HS-5 (cell line): ENCODE measurements at regions not wholly inside any gene's neighbourhood (a gene's known extent, or its start where the extent isn't known, plus 50 kb on each side); places are given as distances from the start of the nearest gene placed in this dataset.
"Not testable (repeated sequence)": the region's sequence is repeated elsewhere in the genome, so short reads cannot be mapped to it uniquely, and the experiment has no call there.

Experiments used
- DNase-seq: peaks from one replicate; pipeline ENCODE4 v3.0.0-alpha.2; 2012; ENCODE audit warnings: low read depth

DNA sequence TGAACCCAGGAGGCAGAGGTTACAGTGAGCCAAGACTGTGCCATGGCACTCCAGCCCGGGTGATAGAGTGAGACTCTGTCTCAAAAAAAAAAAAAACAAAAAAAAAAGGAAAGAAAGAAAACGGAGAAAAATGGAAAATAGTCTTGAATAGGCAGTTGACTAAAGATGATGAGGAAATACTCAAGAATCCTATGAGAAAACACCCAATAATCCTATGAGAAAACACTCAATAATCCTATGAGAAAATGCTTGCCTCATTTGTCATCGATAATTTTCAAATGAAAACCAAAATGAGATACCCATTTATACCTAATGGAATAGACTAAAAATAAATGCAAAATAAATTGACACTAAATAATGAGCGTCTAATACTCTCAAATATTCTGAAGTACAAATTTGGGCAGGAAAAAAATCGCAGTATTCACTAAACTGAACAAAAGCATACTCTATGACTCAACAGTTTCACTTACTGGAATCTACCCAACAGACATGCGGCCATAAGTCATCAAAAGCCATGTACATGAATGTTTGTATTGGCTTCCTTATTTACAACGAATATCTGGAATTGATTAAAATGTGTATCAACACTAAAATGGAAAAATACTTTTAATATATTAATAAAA is 733.9 kb upstream of the CHRM3 start:
- peak; percentile 90 for DNase-seq

DNA sequence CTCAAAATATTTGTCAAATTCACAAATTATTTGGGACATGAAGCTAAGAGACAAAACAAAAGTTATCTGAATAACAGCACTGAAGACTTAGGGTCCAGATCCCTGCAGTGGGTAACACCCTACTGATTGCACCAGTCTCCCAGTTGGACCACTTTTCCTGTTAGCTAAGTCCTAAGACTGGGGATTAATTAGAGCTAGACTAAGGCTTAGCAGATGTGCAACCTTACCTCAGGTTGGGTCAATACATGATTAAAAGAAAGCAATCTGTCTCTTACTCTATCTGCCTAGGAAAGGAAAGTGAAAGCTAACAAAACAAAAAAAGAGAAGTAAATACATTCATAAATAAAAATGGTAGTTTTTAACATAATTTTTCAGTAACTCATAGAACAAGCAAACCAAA is 737.2 kb upstream of the CHRM3 start:
- no peak for DNase-seq

GRCh38 chr1:238648751-238649150 is 737.6 kb upstream of the CHRM3 start:
- no peak for DNase-seq

- DNase-seq: no peak
These were observed 738.1 kb upstream of the CHRM3 start for GRCh38 chr1:238648296-238648695.

DNA sequence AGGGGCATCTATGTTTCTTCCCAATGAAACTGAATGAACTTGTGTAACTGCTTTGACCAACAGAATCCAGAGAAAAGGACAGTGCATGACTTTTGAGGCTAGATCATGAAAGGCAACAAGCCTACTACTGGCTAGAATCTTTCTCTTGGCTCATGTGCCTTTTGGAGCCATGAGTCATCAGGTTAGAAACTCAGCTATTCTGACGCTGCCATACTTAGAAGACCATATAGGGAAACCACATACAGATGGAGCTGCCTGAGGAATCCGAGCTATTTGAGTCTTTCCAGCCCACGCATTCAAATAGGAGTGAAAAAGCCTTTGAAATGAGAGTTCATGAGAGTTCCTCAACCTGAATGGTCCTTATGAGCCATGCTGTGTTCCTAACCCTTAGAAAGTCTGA is 738.5 kb upstream of the CHRM3 start:
- peak; percentile 99 for DNase-seq

GRCh38 chr1:238642231-238642630 is 744.1 kb upstream of the CHRM3 start:
- DNase-seq: no peak

DNA sequence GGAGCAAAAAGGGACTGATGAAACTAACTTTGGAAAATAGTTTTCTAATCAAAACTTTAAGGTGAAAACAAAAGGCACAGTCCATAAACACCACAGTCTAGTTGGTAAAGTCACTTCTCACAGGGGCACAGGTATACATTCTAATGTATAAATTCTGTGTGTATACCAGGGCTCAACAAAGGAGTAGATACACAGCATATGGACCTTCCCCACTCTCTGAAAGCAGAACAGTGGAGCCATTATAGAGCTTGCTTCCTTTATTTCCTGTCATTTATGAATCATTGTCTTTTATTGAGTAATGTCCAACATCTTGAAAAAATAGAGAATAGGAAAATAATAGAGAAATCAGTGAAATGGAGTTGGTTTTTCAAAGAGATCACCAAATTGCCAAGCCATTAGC is 746.5 kb upstream of the CHRM3 start:
- no peak for DNase-seq

- DNase-seq: no peak
These were observed 737.4 kb upstream of the ZP4 start for GRCh38 chr1:238628110-238628509.

- no peak for DNase-seq
These were observed 734.1 kb upstream of the ZP4 start for GRCh38 chr1:238624776-238625175.

- no peak for DNase-seq
These were observed 730.7 kb upstream of the ZP4 start for GRCh38 chr1:238621405-238621804.

- no peak for DNase-seq
These were observed 728.9 kb upstream of the ZP4 start for GRCh38 chr1:238619652-238620051.

DNA sequence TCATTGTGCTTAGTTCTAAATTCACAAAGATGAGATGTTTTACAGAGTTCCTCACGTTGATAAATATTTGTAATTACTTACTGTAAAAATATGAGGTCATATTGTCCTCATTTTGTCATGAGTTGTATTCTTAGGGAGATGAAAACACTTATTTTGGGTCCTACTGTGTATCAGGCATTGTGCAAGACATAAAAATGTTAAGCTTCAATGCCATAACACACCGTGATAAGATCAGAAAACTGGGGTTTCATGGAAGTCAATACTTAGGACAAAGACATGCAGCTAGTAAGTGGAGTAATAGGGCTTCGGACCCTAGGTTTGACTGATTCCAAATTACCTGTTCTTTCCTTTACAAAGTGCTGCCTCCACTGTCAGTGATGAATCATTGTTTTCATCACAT is 720.7 kb upstream of the ZP4 start:
- DNase-seq: no peak

DNA sequence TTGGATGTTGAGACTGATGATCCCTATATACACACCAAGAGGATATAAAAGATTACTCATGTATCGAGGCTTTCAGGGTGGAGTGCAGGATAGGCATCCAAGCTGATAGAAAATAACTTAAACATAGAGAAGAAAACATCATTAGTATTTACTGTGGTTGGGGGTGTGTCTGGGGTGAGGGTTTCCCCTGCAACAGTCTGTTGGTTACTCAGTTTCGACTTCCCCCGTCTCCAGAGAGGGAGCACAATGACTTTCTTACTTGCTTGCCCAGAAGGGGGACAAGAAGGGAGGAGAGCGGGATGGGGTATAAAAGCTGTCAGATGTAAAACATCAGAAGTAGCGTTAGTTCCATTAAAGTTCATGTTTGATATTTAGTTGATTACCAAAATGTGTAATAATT is 717.4 kb upstream of the ZP4 start:
- no peak for DNase-seq

DNA sequence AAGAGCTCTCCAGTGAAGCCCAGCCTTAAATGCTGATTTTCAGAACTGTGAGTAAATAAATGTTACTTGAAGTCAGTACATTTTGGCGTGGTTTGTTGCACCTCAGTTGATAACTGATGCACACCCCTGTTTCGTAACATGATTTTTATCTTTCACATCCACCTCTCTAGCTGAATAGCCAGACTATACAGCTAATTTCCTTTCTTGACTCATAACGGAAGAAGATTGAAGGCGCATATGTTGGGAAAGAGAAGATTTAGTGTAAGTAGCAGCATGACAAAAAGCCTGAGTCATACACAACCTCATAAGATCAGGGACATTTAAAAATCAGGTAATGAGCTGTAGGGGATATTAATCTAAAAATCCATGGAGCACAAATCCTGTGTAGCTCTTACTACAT is 716.2 kb upstream of the ZP4 start:
- peak; percentile 78 for DNase-seq

GRCh38 chr1:238606457-238606856 is 715.7 kb upstream of the ZP4 start:
- DNase-seq: no peak

DNA sequence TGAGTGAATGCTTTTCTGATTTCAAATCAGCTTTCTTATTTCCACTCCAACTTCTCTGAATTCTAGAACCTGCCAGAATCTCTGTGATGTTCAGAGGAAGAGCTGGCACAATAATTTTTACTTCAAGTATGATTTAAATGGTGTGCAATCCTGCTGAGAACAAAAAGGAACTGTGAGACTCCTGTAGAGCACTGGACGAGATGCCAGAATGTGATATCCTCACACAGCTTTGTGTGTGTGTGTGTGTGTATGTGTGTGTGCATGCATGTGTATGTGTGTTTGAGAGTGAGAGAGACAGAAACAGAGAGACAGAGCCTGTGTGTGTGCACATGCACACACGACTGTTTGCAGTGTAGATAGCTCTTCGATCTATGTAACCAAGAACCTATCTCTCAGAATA is 713.6 kb upstream of the ZP4 start:
- DNase-seq: no peak

DNA sequence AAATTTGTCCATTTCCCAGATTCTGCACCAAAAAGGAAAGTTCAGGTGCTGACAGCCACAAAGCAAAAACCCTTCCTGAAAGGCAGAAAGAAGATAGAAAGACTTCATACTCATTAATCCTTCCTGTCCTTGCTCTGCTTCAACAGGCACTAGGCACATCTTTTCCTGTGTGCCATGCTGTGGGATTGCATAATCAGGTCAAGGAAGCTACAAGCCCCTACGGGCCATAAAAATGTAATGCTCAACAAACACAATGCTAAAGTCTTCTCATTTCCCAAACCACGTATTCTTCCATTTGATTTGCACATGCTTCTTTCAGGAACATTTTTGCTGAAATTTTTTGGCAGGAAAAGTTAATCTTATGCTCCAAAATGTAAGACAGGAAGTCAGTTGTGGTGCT is 710.9 kb upstream of the ZP4 start:
- DNase-seq: not testable (repeated sequence)

GRCh38 chr1:238596703-238597102 is 706.0 kb upstream of the ZP4 start:
- DNase-seq: no peak

DNA sequence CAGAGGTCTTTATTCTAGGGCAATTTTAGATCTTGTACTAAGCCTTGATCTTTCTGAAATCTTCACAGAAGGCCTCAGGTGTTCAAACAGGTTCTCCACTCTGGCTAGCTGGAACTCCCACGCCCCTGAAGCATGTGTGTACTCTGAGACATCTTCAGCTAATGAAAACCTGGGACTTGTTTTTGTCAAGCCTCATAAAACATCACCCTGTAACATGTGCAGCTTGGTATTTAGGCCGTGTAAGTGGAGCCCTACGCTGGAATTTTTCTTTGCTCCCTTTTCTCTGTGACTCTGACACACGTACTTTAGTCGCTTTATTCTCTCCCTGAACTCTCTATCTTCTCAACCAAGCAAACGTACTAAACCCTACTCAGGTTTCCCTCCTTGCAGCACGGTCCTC is 701.9 kb upstream of the ZP4 start:
- no peak for DNase-seq

- DNase-seq: peak; percentile 96
These were observed 699.2 kb upstream of the ZP4 start for GRCh38 chr1:238589843-238590435.

GRCh38 chr1:238582816-238583215 is 692.1 kb upstream of the ZP4 start:
- no peak for DNase-seq

DNA sequence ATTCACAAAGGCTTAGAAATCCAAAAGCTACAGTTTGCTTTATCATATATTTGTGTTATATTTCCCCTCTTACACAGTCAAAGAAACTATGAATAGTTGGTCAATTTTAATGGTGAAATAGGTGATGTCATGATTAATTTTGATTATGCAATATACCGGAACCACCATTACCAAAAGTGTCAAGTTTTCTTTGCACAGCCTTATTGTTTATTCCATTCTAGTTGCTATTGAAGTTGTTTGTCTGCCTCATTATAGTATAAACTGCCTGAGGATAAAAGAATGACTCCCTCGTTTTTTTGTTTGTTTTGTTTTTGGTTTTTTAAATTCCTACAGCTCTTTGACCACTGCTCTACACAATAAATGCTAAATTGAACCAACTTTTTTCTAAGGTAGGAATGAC is 690.6 kb upstream of the ZP4 start:
- DNase-seq: no peak

- DNase-seq: no peak
These were observed 678.0 kb upstream of the ZP4 start for GRCh38 chr1:238568735-238569134.

DNA sequence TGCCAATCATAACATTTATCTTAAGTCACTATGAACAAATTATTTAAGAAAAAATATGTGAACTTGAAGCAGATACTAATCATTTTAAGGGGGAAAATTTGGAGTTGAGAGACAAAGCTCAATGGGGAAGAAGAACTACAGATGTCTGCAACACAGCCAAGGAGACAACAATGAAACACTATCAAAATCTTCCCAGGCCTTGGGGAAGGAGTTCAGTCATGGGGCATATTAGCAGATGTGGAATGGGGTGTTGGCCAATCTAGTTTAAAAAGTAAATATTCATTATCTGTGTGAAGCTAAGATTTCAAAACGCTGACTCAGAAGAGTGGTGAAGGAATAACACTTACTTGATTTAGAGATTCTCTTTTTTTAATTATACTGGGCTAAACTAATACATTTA is 671.6 kb upstream of the ZP4 start:
- DNase-seq: no peak
